ENCODE measurements at regions not wholly inside any gene's neighbourhood (a gene's known extent, or its start where the extent isn't known, plus 50 kb on each side); places are given as distances from the start of the nearest gene placed in this dataset.

GRCh38 chr9:108347463-108348188 lies 508.2 kb downstream of the ACTL7B start:
- no peak overlapping the region for H2BK120ac ChIP-seq (ENCODE audit: low read depth, low read length, poor library complexity, severe bottlenecking)
- H4K8ac ChIP-seq (replicated peaks; ENCODE audit: insufficient read length, low read depth, low read length) = no peak overlapping the region
- H3K27me3 ChIP-seq (ENCODE audit: insufficient read depth, low read length) = no peaks in the 10 kb centered on the region
- H3K27me3 Mint-ChIP-seq (ENCODE audit: low read depth) = no peaks in the 10 kb centered on the region
- no peak for TF ChIP-seq CTCF (conservative IDR thresholded peaks at IDR 0.05)
- H3K4me3 Mint-ChIP-seq = no peak overlapping the region
- no peaks in the 10 kb centered on the region for H3K9me3 ChIP-seq (ENCODE audit: control insufficient read depth, low read depth, low read length)
- no peak overlapping the region for H3K18ac ChIP-seq (ENCODE audit: insufficient read length, low read depth, low read length)
- H3K27ac ChIP-seq (ENCODE audit: insufficient read length, low read depth, low read length) = no peak overlapping the region
- no peaks in the 10 kb centered on the region for H3K36me3 Mint-ChIP-seq (ENCODE audit: insufficient read depth in 1 of 3, low read depth in 3 of 3)
- H3K14ac ChIP-seq (ENCODE audit: insufficient read depth, low read length) = no peak overlapping the region
- H3K23me2 ChIP-seq (ENCODE audit: insufficient read length, low read depth, low read length, poor library complexity, severe bottlenecking) = no peaks in the 10 kb centered on the region
- no peaks in the 10 kb centered on the region for H3K4me1 ChIP-seq (ENCODE audit: insufficient read depth, low read length)
- H4K91ac ChIP-seq (ENCODE audit: insufficient read length, low read depth, low read length) = no peak overlapping the region
- no peak overlapping the region for H3K27ac Mint-ChIP-seq
- no peak overlapping the region for H2BK5ac ChIP-seq (ENCODE audit: insufficient read length, low read length)
- no peak overlapping the region for H3K56ac ChIP-seq (ENCODE audit: insufficient read length, low read depth, low read length)
- H3K4ac ChIP-seq (ENCODE audit: low read depth, low read length) = no peak overlapping the region
- H2BK12ac ChIP-seq (ENCODE audit: insufficient read length, low read depth, low read length) = no peak overlapping the region
- no peaks in the 10 kb centered on the region for H3K79me1 ChIP-seq (ENCODE audit: insufficient read depth, low read depth, low read length, poor library complexity, severe bottlenecking)
- no peak overlapping the region for H2BK15ac ChIP-seq (ENCODE audit: low read depth, low read length)
- no peak overlapping the region for H3K23ac ChIP-seq (ENCODE audit: insufficient read length, low read depth, low read length)
- no peaks in the 10 kb centered on the region for H3K79me2 ChIP-seq (ENCODE audit: insufficient read depth, low read length)
- no peaks in the 10 kb centered on the region for H3K4me1 Mint-ChIP-seq
- no peak for DNase-seq
- no peak overlapping the region for H3K4me2 ChIP-seq (ENCODE audit: insufficient read depth, insufficient read length, low read length)
- no peak overlapping the region for H3T11ph ChIP-seq (ENCODE audit: low read length)
- H2BK20ac ChIP-seq (ENCODE audit: low read depth, low read length, poor library complexity, severe bottlenecking) = no peak overlapping the region
- H4K20me1 ChIP-seq (ENCODE audit: control insufficient read depth, insufficient read depth, insufficient read length) = no peaks in the 10 kb centered on the region
- H2AFZ ChIP-seq (ENCODE audit: low read length) = no peak overlapping the region
- no peak overlapping the region for H4K5ac ChIP-seq (ENCODE audit: insufficient read length, low read depth, low read length)
- H2AK5ac ChIP-seq (ENCODE audit: insufficient read length, low read length) = no peak overlapping the region
- H3K9ac ChIP-seq (ENCODE audit: extremely low read depth, insufficient read length, low read length) = no peak overlapping the region
- no CpG with 5 or more reads among the region's 9 CpGs for WGBS (ENCODE audit: extremely low coverage, insufficient read length, low lambda C conversion rate)
- no peaks in the 10 kb centered on the region for H3K9me3 Mint-ChIP-seq
